GM19023 (cell line): ENCODE measurements at regions not wholly inside any gene's neighbourhood (a gene's known extent, or its start where the extent isn't known, plus 50 kb on each side); places are given as distances from the start of the nearest gene placed in this dataset.

Experiments
- ATAC-seq: cut with Tn5 transposase; IDR thresholded peaks from one replicate; pipeline ENCODE4 v1.9.1; 2021; ENCODE audit warnings: mild to moderate bottlenecking, moderate library complexity; ENCODE audit not compliant: unreplicated experiment

- ATAC-seq = no peak
Observed at GRCh38 chr3:21142949-21143348, 608.1 kb downstream of the ZNF385D start.

GRCh38 chr3:21142031-21142430, 609.0 kb downstream of the ZNF385D start:
- no peak for ATAC-seq

GRCh38 chr3:21140785-21141184, 610.2 kb downstream of the ZNF385D start:
- ATAC-seq = no peak

- no peak for ATAC-seq
Observed at GRCh38 chr3:21138085-21138484, 612.9 kb downstream of the ZNF385D start.

- ATAC-seq = no peak
Observed at GRCh38 chr3:21132896-21133295, 618.1 kb downstream of the ZNF385D start.

- ATAC-seq = no peak
Observed at GRCh38 chr3:21120826-21121225, 630.2 kb downstream of the ZNF385D start.

- ATAC-seq = no peak
Observed at GRCh38 chr3:21117370-21117769, 633.6 kb downstream of the ZNF385D start.

GRCh38 chr3:21109056-21109455, 642.0 kb downstream of the ZNF385D start:
- ATAC-seq = no peak

- no peak for ATAC-seq
Observed at GRCh38 chr3:21105784-21106183, 645.2 kb downstream of the ZNF385D start.

- no peak for ATAC-seq
Observed at GRCh38 chr3:21100656-21101359, 650.2 kb downstream of the ZNF385D start.

- no peak for ATAC-seq
Observed at GRCh38 chr3:21094686-21095085, 656.3 kb downstream of the ZNF385D start.

- ATAC-seq = no peak
Observed at GRCh38 chr3:21073561-21073960, 677.4 kb downstream of the ZNF385D start.

GRCh38 chr3:21067031-21067813, 683.8 kb downstream of the ZNF385D start:
- ATAC-seq = no peak

GRCh38 chr3:21062831-21063294, 688.1 kb downstream of the ZNF385D start:
- ATAC-seq = no peak

- ATAC-seq = no peak
Observed at GRCh38 chr3:21059404-21059803, 691.6 kb downstream of the ZNF385D start.

GRCh38 chr3:21056293-21056692, 694.7 kb downstream of the ZNF385D start:
- no peak for ATAC-seq

GRCh38 chr3:21055015-21055414, 696.0 kb downstream of the ZNF385D start:
- ATAC-seq = no peak

GRCh38 chr3:21054064-21054463, 696.9 kb downstream of the ZNF385D start:
- no peak for ATAC-seq

- ATAC-seq = no peak
Observed at GRCh38 chr3:21049334-21050062, 701.5 kb downstream of the ZNF385D start.

GRCh38 chr3:21043139-21043538, 707.9 kb downstream of the ZNF385D start:
- ATAC-seq = no peak

GRCh38 chr3:21042184-21042583, 708.8 kb downstream of the ZNF385D start:
- ATAC-seq = no peak

GRCh38 chr3:21041621-21042020, 709.4 kb downstream of the ZNF385D start:
- no peak for ATAC-seq
